Nephron progenitor cell (in vitro differentiated cells): ENCODE measurements at regions not wholly inside any gene's neighbourhood (a gene's known extent, or its start where the extent isn't known, plus 50 kb on each side); places are given as distances from the start of the nearest gene placed in this dataset.
A peak's percentile ranks its signal among the peaks of the same experiment; 100 is the strongest.

Source experiments
- DNase-seq: peaks from one replicate; pipeline ENCODE4 v3.0.0; 2021
- H3K27ac Mint-ChIP-seq: 2 replicates; pipeline ENCODE4 v1.8.0; 2021; ENCODE audit warnings: mild to moderate bottlenecking, moderate library complexity, mixed read lengths
- H3K27me3 Mint-ChIP-seq: 2 replicates; pipeline ENCODE4 v1.8.0; 2021; ENCODE audit warnings: mild to moderate bottlenecking, low read depth, mixed read lengths; ENCODE audit not compliant: poor library complexity
- H3K36me3 Mint-ChIP-seq: 2 replicates; pipeline ENCODE4 v1.8.0; 2021; ENCODE audit warnings: low read depth, mixed read lengths
- H3K4me1 Mint-ChIP-seq: 2 replicates; pipeline ENCODE4 v1.8.0; 2021; ENCODE audit warnings: mixed read lengths
- H3K4me3 Mint-ChIP-seq: 2 replicates; pipeline ENCODE4 v1.8.0; 2021; ENCODE audit warnings: mild to moderate bottlenecking, moderate library complexity, mixed read lengths
- H3K9me3 Mint-ChIP-seq: 2 replicates; pipeline ENCODE4 v1.8.0; 2021; ENCODE audit warnings: mild to moderate bottlenecking, moderate library complexity, mixed read lengths
- TF ChIP-seq, protein P1 (sequence below): fragments of 200-600 bp; sonication (generic); IDR thresholded peaks from 2 replicates; pipeline ENCODE4 v1.5.0; 2021; ENCODE audit warnings: antibody characterized with exemption

DNA sequence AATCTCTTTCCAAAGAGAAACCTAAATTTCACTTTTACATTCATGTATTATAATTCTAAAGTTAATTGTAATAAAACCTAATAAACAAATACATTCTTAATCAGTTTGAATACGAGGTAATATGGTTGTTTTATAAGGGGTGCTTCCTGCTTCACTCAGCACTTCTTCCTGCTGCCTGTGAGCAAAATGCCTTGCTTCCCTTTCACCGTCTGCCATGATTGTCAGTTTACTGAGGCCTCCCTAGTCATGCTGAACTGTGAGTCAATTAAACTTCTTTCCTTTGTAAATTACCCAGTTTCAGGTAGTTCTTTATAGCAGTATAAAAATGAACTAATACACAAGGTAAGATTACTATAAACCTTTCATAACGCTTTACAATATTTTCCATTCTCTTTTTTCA, 491.1 kb upstream of the LRRC7 start:
- H3K27me3 Mint-ChIP-seq = peaks cover 10% of the 10 kb centered on the region
- H3K27ac Mint-ChIP-seq = peak overlapping the region; percentile 42
- H3K4me1 Mint-ChIP-seq = peaks cover 30% of the 10 kb centered on the region
- TF ChIP-seq, protein P1, sequence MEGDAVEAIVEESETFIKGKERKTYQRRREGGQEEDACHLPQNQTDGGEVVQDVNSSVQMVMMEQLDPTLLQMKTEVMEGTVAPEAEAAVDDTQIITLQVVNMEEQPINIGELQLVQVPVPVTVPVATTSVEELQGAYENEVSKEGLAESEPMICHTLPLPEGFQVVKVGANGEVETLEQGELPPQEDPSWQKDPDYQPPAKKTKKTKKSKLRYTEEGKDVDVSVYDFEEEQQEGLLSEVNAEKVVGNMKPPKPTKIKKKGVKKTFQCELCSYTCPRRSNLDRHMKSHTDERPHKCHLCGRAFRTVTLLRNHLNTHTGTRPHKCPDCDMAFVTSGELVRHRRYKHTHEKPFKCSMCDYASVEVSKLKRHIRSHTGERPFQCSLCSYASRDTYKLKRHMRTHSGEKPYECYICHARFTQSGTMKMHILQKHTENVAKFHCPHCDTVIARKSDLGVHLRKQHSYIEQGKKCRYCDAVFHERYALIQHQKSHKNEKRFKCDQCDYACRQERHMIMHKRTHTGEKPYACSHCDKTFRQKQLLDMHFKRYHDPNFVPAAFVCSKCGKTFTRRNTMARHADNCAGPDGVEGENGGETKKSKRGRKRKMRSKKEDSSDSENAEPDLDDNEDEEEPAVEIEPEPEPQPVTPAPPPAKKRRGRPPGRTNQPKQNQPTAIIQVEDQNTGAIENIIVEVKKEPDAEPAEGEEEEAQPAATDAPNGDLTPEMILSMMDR = no peak
- peaks cover 7% of the 10 kb centered on the region for H3K36me3 Mint-ChIP-seq
- peaks cover 16% of the 10 kb centered on the region for H3K9me3 Mint-ChIP-seq
- no peak for DNase-seq
- H3K4me3 Mint-ChIP-seq = no peak overlapping the region

DNA sequence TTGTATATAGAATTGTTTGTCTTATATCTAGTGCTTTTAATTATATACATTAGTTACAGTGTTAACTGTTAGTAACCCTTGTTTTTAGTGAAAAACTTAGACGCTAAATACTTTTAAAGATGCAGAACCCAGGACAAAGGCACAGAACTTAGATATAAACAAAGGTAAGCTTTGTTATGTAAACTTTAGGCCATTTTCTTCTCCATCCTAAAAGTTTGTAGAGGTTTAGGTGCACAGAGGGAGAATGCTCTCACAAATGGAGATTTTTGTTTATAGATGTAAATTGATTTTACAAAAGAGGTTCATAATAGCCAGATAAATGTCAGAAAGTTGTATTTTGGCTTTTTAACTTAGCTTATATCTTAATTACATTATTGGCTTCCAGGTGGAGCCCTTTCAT, 490.5 kb upstream of the LRRC7 start:
- Mint-ChIP-seq H3K4me1 (peaks cover 36% of the 10 kb centered on the region), H3K27ac (no peak overlapping the region), H3K9me3 (peaks cover 15% of the 10 kb centered on the region), H3K27me3 (peaks cover 10% of the 10 kb centered on the region), H3K36me3 (peaks cover 7% of the 10 kb centered on the region), H3K4me3 (no peak overlapping the region)
- no peak for DNase-seq
- TF ChIP-seq, protein P1 = no peak

DNA sequence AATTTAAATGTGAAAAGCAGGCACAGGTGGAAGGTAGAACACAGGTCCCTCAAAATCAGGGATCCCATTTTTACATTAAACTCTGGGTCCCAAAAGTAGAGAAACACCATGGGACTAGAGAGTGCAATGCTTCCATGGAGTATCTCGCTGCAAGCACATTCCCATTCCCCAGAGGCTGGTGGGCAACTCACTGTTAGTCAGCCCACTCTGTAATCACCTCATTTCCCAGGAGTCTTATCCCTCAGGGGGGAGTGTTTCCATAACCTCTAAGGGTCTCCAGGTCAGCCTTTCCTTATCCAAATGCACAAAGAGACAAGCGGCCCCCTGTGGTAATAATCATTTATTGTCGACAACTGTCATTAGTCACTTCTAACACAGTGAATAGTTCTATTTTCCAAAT, 490.1 kb upstream of the LRRC7 start:
- Mint-ChIP-seq H3K36me3 (peaks cover 7% of the 10 kb centered on the region), H3K27ac (no peak overlapping the region), H3K4me1 (peaks cover 40% of the 10 kb centered on the region), H3K4me3 (no peak overlapping the region), H3K27me3 (peaks cover 10% of the 10 kb centered on the region), H3K9me3 (peaks cover 11% of the 10 kb centered on the region)
- TF ChIP-seq, protein P1 = no peak
- DNase-seq = no peak

DNA sequence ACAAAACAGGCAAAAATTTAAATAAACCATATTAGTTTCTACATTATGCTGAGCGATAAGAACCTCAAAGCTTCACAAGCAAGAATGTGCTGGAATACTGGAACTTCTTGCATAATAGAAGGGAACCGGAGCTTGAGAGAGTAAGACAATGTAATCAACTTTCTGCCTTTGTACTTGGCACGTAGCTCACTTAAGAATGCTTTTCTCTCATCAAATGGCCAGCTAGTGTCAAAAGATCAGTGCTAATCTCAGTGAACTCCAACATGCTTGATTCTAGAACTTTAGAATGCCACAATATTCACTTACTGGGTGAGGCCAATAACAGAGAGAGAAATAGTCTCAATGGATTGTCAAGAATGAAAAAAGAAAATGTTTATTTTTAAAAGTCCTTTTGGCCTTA, 486.1 kb upstream of the LRRC7 start:
- DNase-seq = no peak
- no peak overlapping the region for H3K27ac Mint-ChIP-seq
- H3K27me3 Mint-ChIP-seq = peaks cover 2% of the 10 kb centered on the region
- H3K4me1 Mint-ChIP-seq = peaks cover 48% of the 10 kb centered on the region
- TF ChIP-seq, protein P1 = no peak
- no peaks in the 10 kb centered on the region for H3K36me3 Mint-ChIP-seq
- no peaks in the 10 kb centered on the region for H3K9me3 Mint-ChIP-seq
- H3K4me3 Mint-ChIP-seq = no peak overlapping the region

DNA sequence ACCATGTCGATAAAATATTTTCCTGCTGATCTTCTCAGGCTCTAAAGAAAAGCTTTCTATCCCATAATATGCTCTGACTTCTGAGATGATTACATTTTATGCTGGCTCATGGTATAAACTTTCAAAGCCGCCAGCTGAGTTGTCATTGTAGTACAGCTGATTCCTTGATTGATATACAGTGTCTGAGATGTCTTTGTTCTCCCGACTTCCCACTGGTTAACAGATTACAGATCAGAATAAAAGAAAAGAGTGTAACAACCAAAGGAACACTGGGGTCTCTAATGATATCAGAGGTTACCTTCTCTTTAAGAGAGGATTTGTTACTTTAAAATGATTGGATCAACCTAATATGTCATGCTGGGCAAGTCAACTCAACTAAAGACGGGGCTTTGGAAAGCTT, 485.4 kb upstream of the LRRC7 start:
- TF ChIP-seq, protein P1 = no peak
- no peak overlapping the region for H3K27ac Mint-ChIP-seq
- no peaks in the 10 kb centered on the region for H3K36me3 Mint-ChIP-seq
- peaks cover 2% of the 10 kb centered on the region for H3K27me3 Mint-ChIP-seq
- H3K4me3 Mint-ChIP-seq = no peak overlapping the region
- DNase-seq = no peak
- no peaks in the 10 kb centered on the region for H3K9me3 Mint-ChIP-seq
- peaks cover 43% of the 10 kb centered on the region for H3K4me1 Mint-ChIP-seq

DNA sequence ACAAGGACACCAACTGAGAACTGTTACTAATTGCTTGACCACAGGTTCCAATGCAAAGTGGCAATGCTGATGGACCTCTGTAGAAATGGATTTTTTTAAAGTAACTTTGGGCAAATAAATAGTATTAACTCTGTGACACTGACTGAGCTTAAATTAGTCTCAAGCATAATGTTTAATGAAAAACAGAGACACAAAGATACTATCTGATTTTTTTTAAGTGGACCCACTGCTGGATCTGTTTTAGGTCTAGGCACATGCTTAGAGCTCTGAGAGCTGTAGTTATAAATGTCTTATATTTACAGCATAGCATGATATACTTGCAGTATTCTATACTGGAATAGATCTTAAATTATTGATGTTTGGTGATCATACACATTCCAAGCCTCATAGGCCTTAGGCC, 481.6 kb upstream of the LRRC7 start:
- Mint-ChIP-seq H3K27ac (no peak overlapping the region), H3K27me3 (no peaks in the 10 kb centered on the region), H3K4me1 (peaks cover 52% of the 10 kb centered on the region), H3K36me3 (peaks cover 8% of the 10 kb centered on the region), H3K4me3 (no peak overlapping the region), H3K9me3 (peaks cover 25% of the 10 kb centered on the region)
- DNase-seq = no peak
- TF ChIP-seq, protein P1 = no peak
